ENCODE measurements at regions not wholly inside any gene's neighbourhood (a gene's known extent, or its start where the extent isn't known, plus 50 kb on each side); places are given as distances from the start of the nearest gene placed in this dataset.

- Histone ChIP-seq H3K9me3 (ENCODE audit: low read length) (no peaks in the 10 kb centered on the region), H4K20me1 (ENCODE audit: insufficient read depth, low read length) (no peaks in the 10 kb centered on the region), H3K4me3 (replicated peaks in 1 of 3; ENCODE audit: insufficient read depth in 1 of 3, low read depth in 2 of 3, low read length in 3 of 3) (no peak overlapping the region), H3K9ac (ENCODE audit: insufficient read depth, low read depth, low read length) (no peak overlapping the region), H2AFZ (ENCODE audit: low read length) (no peak overlapping the region), H3K79me2 (ENCODE audit: insufficient read depth, low read length) (no peaks in the 10 kb centered on the region), H3K27ac (ENCODE audit: extremely low read length, insufficient read depth, low read length) (no peak overlapping the region), H3K4me1 (ENCODE audit: insufficient read depth, low read length) (no peaks in the 10 kb centered on the region), H3K36me3 (replicated peaks in 1 of 2; ENCODE audit: control insufficient read depth in 1 of 2, insufficient read depth in 2 of 2, low read length in 2 of 2) (no peaks in the 10 kb centered on the region), H3K27me3 (ENCODE audit: control insufficient read depth in 1 of 2, insufficient read depth in 2 of 2, low read length in 2 of 2) (peaks cover 7 to 37% of the 10 kb centered on the region in 2 experiments; a peak in 4 of 5 replicates), H3K4me2 (ENCODE audit: low read depth, low read length) (no peak overlapping the region)
- in situ Hi-C loops (cut with HindIII; ENCODE audit: extremely low pct_ligation_motif_present, low pct_unique_long_range_greater_than_20kb) = no loop called here
- POLR2A ChIA-PET = no interaction called here
- WGBS (ENCODE audit: low lambda C conversion rate) = 9% methylated on average over 3 of the region's 3 CpGs
- CTCF ChIA-PET (ENCODE audit: low intra/inter-chr PET ratio, low total read pairs) = no interaction called here
- no TSS peak for BruUV-seq (replicated peaks)
- FAIRE-seq (no peak), DNase-seq (ENCODE audit: low spot score) (no peak), ATAC-seq (no peak)
- intact Hi-C loops (cut with micrococcal nuclease; ENCODE audit: unreplicated experiment) = no loop called here
- TF ChIP-seq SOX5 (CRISPR knock-in tag; IDR thresholded peaks at IDR 0.05; ENCODE audit: borderline replicate concordance) = no peak
- no peak for TF ChIP-seq ZNF503 (CRISPR knock-in tag; IDR thresholded peaks at IDR 0.05)
- TF ChIP-seq CSRNP2 (CRISPR knock-in tag; conservative IDR thresholded peaks at IDR 0.05; ENCODE audit: low read depth) = no peak
- no peak for TF ChIP-seq PITX1 (CRISPR knock-in tag; IDR thresholded peaks at IDR 0.05)
- TF ChIP-seq ZNF18 (CRISPR knock-in tag; IDR thresholded peaks at IDR 0.05; ENCODE audit: insufficient replicate concordance) = no peak
- TF ChIP-seq NCOA1 (CRISPR knock-in tag; IDR thresholded peaks at IDR 0.05) = no peak
- no peak for TF ChIP-seq ZNF180 (CRISPR knock-in tag; IDR thresholded peaks at IDR 0.05; ENCODE audit: borderline replicate concordance, low read depth)
- no peak for TF ChIP-seq KDM6A (CRISPR knock-in tag; IDR thresholded peaks at IDR 0.05; ENCODE audit: low read depth)
- TF ChIP-seq PATZ1 (CRISPR knock-in tag; IDR thresholded peaks at IDR 0.05) = no peak
- no peak for TF ChIP-seq POGK (CRISPR knock-in tag; conservative IDR thresholded peaks at IDR 0.05)
- no peak for TF ChIP-seq MNT (IDR thresholded peaks at IDR 0.05)
- no peak for TF ChIP-seq JDP2 (CRISPR knock-in tag; IDR thresholded peaks at IDR 0.05; ENCODE audit: borderline replicate concordance)
- TF ChIP-seq LBX2 (CRISPR knock-in tag; IDR thresholded peaks at IDR 0.05; ENCODE audit: borderline replicate concordance) = no peak
- no peak for TF ChIP-seq RNF2 (conservative IDR thresholded peaks at IDR 0.05; ENCODE audit: low read depth)
Measured at GRCh38 chr1:22241250-22241649, 98.4 kb upstream of the WNT4 start.

Measured in HepG2 (cell line).